ENCODE measurements at regions not wholly inside any gene's neighbourhood (a gene's known extent, or its start where the extent isn't known, plus 50 kb on each side); places are given as distances from the start of the nearest gene placed in this dataset.
"Not testable (repeated sequence)": the region's sequence is repeated elsewhere in the genome, so short reads cannot be mapped to it uniquely, and the experiment has no call there.

GRCh38 chr1:24268555-24268954 is 50.6 kb upstream of the GRHL3 start:
- not testable (repeated sequence) for ATAC-seq

- no peak for ATAC-seq
- TF ChIP-seq ISL1 (CRISPR knock-in tag; IDR thresholded peaks at IDR 0.05) = no peak
- TF ChIP-seq, protein P1, sequence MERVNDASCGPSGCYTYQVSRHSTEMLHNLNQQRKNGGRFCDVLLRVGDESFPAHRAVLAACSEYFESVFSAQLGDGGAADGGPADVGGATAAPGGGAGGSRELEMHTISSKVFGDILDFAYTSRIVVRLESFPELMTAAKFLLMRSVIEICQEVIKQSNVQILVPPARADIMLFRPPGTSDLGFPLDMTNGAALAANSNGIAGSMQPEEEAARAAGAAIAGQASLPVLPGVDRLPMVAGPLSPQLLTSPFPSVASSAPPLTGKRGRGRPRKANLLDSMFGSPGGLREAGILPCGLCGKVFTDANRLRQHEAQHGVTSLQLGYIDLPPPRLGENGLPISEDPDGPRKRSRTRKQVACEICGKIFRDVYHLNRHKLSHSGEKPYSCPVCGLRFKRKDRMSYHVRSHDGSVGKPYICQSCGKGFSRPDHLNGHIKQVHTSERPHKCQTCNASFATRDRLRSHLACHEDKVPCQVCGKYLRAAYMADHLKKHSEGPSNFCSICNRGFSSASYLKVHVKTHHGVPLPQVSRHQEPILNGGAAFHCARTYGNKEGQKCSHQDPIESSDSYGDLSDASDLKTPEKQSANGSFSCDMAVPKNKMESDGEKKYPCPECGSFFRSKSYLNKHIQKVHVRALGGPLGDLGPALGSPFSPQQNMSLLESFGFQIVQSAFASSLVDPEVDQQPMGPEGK (CRISPR knock-in tag; IDR thresholded peaks at IDR 0.05; ENCODE audit: borderline replicate concordance) = no peak
Observed at GRCh38 chr1:24266998-24267397, 52.2 kb upstream of the GRHL3 start.

DNA sequence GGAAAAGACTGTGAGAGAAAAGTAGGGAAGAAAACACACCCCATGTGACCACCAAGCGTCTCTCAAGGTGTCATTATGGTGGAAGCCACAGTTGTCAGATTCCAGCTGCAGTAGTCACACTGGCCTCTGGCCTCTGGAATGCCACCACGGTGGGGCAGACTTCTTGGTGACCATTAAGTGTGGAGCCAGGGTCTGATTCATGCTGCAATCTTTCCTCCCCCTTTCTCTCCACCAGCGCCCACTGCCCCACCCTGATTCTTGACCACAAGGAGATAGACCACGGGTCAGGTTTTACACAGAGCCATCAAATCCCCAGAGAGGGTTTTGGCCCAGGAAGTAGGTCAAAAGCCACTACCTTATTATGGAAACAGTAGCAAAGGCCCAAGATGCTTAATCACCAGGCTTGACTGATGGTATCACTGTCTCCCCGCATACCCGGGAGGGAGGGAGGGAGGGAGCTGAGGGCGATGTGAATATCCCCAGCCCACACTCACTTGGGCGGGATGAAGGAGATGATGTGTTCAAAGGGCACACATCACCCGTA is 52.7 kb upstream of the GRHL3 start:
- no peak for TF ChIP-seq SNAI2 (CRISPR knock-in tag; IDR thresholded peaks at IDR 0.05)
- TF ChIP-seq, protein P2, sequence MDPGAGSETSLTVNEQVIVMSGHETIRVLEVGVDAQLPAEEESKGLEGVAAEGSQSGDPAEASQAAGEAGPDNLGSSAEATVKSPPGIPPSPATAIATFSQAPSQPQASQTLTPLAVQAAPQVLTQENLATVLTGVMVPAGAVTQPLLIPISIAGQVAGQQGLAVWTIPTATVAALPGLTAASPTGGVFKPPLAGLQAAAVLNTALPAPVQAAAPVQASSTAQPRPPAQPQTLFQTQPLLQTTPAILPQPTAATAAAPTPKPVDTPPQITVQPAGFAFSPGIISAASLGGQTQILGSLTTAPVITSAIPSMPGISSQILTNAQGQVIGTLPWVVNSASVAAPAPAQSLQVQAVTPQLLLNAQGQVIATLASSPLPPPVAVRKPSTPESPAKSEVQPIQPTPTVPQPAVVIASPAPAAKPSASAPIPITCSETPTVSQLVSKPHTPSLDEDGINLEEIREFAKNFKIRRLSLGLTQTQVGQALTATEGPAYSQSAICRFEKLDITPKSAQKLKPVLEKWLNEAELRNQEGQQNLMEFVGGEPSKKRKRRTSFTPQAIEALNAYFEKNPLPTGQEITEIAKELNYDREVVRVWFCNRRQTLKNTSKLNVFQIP (CRISPR knock-in tag; IDR thresholded peaks at IDR 0.05; ENCODE audit: borderline replicate concordance, low read depth) = no peak
- no peak for TF ChIP-seq ESRRG (CRISPR knock-in tag; IDR thresholded peaks at IDR 0.05)
- no peak for TF ChIP-seq ZC3H10 (CRISPR knock-in tag; IDR thresholded peaks at IDR 0.05)
- TF ChIP-seq ZNF565 (CRISPR knock-in tag; conservative IDR thresholded peaks at IDR 0.05; ENCODE audit: low read depth) = no peak
- no peak for TF ChIP-seq PPARA (CRISPR knock-in tag; IDR thresholded peaks at IDR 0.05; ENCODE audit: borderline replicate concordance)
- no peak for TF ChIP-seq ARNTL (CRISPR knock-in tag; IDR thresholded peaks at IDR 0.05; ENCODE audit: borderline replicate concordance, low read depth)
- TF ChIP-seq CSDC2 (CRISPR knock-in tag; IDR thresholded peaks at IDR 0.05) = no peak
- no peak for TF ChIP-seq TOX (CRISPR knock-in tag; IDR thresholded peaks at IDR 0.05; ENCODE audit: borderline replicate concordance)
- TF ChIP-seq TCF4 (CRISPR knock-in tag; IDR thresholded peaks at IDR 0.05; ENCODE audit: borderline replicate concordance) = no peak
- TF ChIP-seq GLIS3 (CRISPR knock-in tag; IDR thresholded peaks at IDR 0.05) = no peak
- TF ChIP-seq, protein P3, sequence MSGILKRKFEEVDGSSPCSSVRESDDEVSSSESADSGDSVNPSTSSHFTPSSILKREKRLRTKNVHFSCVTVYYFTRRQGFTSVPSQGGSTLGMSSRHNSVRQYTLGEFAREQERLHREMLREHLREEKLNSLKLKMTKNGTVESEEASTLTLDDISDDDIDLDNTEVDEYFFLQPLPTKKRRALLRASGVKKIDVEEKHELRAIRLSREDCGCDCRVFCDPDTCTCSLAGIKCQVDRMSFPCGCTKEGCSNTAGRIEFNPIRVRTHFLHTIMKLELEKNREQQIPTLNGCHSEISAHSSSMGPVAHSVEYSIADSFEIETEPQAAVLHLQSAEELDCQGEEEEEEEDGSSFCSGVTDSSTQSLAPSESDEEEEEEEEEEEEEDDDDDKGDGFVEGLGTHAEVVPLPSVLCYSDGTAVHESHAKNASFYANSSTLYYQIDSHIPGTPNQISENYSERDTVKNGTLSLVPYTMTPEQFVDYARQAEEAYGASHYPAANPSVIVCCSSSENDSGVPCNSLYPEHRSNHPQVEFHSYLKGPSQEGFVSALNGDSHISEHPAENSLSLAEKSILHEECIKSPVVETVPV (CRISPR knock-in tag; IDR thresholded peaks at IDR 0.05) = no peak
- TF ChIP-seq, protein P1 (CRISPR knock-in tag; IDR thresholded peaks at IDR 0.05; ENCODE audit: borderline replicate concordance) = no peak
- no peak for TF ChIP-seq RARB (CRISPR knock-in tag; IDR thresholded peaks at IDR 0.05)
- TF ChIP-seq BACH2 (CRISPR knock-in tag; IDR thresholded peaks at IDR 0.05; ENCODE audit: borderline replicate concordance) = no peak
- TF ChIP-seq, protein P4, sequence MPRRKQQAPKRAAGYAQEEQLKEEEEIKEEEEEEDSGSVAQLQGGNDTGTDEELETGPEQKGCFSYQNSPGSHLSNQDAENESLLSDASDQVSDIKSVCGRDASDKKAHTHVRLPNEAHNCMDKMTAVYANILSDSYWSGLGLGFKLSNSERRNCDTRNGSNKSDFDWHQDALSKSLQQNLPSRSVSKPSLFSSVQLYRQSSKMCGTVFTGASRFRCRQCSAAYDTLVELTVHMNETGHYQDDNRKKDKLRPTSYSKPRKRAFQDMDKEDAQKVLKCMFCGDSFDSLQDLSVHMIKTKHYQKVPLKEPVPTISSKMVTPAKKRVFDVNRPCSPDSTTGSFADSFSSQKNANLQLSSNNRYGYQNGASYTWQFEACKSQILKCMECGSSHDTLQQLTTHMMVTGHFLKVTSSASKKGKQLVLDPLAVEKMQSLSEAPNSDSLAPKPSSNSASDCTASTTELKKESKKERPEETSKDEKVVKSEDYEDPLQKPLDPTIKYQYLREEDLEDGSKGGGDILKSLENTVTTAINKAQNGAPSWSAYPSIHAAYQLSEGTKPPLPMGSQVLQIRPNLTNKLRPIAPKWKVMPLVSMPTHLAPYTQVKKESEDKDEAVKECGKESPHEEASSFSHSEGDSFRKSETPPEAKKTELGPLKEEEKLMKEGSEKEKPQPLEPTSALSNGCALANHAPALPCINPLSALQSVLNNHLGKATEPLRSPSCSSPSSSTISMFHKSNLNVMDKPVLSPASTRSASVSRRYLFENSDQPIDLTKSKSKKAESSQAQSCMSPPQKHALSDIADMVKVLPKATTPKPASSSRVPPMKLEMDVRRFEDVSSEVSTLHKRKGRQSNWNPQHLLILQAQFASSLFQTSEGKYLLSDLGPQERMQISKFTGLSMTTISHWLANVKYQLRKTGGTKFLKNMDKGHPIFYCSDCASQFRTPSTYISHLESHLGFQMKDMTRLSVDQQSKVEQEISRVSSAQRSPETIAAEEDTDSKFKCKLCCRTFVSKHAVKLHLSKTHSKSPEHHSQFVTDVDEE (CRISPR knock-in tag; IDR thresholded peaks at IDR 0.05) = no peak
- TF ChIP-seq OSR1 (CRISPR knock-in tag; IDR thresholded peaks at IDR 0.05) = no peak
- TF ChIP-seq ZNF8 (CRISPR knock-in tag; IDR thresholded peaks at IDR 0.05) = no peak
- no peak for TF ChIP-seq ZNF70 (CRISPR knock-in tag; IDR thresholded peaks at IDR 0.05)
- TF ChIP-seq, protein P5, sequence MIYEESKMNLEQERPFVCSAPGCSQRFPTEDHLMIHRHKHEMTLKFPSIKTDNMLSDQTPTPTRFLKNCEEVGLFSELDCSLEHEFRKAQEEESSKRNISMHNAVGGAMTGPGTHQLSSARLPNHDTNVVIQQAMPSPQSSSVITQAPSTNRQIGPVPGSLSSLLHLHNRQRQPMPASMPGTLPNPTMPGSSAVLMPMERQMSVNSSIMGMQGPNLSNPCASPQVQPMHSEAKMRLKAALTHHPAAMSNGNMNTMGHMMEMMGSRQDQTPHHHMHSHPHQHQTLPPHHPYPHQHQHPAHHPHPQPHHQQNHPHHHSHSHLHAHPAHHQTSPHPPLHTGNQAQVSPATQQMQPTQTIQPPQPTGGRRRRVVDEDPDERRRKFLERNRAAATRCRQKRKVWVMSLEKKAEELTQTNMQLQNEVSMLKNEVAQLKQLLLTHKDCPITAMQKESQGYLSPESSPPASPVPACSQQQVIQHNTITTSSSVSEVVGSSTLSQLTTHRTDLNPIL (CRISPR knock-in tag; IDR thresholded peaks at IDR 0.05; ENCODE audit: low read depth) = no peak
- peak; percentile 82 for ATAC-seq

Data from SK-N-SH treated with all-trans-retinoic acid at 6 μM for 48 hours (cell line).